Calu3 (cell line): ENCODE measurements at regions not wholly inside any gene's neighbourhood (a gene's known extent, or its start where the extent isn't known, plus 50 kb on each side); places are given as distances from the start of the nearest gene placed in this dataset.

Experiments used
- BruUV-seq: library from RNA; stranded (reverse); fragments of 400-500 nt; replicated peaks from 2 replicates; lab custom pipeline; 2021; lab: Mats Ljungman, UMichigan
- CTCF ChIA-PET: fragments of 300-600 bp; sonication (Branson Sonifier 250); formaldehyde crosslinking; loops from one replicate; lab custom pipeline; 2022; ENCODE audit warnings: antibody characterized with exemption; lab: Charles Lee
- DNase-seq: peaks from one replicate; pipeline ENCODE4 v3.0.0; 2022
- H3K27ac Mint-ChIP-seq: one replicate; pipeline ENCODE4 v1.8.0; 2022; ENCODE audit warnings: mixed read lengths; ENCODE audit not compliant: unreplicated experiment
- H3K27me3 Mint-ChIP-seq: one replicate; pipeline ENCODE4 v1.8.0; 2022; ENCODE audit warnings: mixed read lengths; ENCODE audit not compliant: unreplicated experiment
- H3K36me3 Mint-ChIP-seq: one replicate; pipeline ENCODE4 v1.8.0; 2022; ENCODE audit warnings: mild to moderate bottlenecking, moderate library complexity, mixed read lengths; ENCODE audit not compliant: insufficient read depth, unreplicated experiment
- H3K4me1 Mint-ChIP-seq: one replicate; pipeline ENCODE4 v1.8.0; 2022; ENCODE audit warnings: mild to moderate bottlenecking, low read depth, mixed read lengths; ENCODE audit not compliant: unreplicated experiment
- H3K4me3 Mint-ChIP-seq: one replicate; pipeline ENCODE4 v1.8.0; 2022; ENCODE audit warnings: mild to moderate bottlenecking, low read depth, moderate library complexity, mixed read lengths; ENCODE audit not compliant: unreplicated experiment
- H3K9me3 Mint-ChIP-seq: one replicate; pipeline ENCODE4 v1.8.0; 2022; ENCODE audit warnings: low read depth, mixed read lengths; ENCODE audit not compliant: unreplicated experiment
- CTCF ChIP-seq: fragments of 200-600 bp; IDR thresholded peaks from one replicate; pipeline ENCODE4 v1.8.0; 2022; ENCODE audit warnings: antibody characterized with exemption; ENCODE audit not compliant: unreplicated experiment
- intact Hi-C: fragments of 100-400 bp; cut with micrococcal nuclease; formaldehyde crosslinking; loops from one replicate; pipeline ENCODE4 v1.10.0; 2022; ENCODE audit not compliant: unreplicated experiment

- no TSS peak for BruUV-seq
- Mint-ChIP-seq H3K27me3 (peaks cover 33% of the 10 kb centered on the region), H3K4me3 (no peak overlapping the region), H3K9me3 (no peaks in the 10 kb centered on the region), H3K4me1 (no peaks in the 10 kb centered on the region), H3K27ac (no peak overlapping the region), H3K36me3 (no peaks in the 10 kb centered on the region)
- CTCF ChIA-PET = no interaction called here
- no peak for DNase-seq
- intact Hi-C loops = no loop called here
- no peak for TF ChIP-seq CTCF
Measured at GRCh38 chr20:24818056-24818455, 131.0 kb upstream of the CST7 start.

GRCh38 chr20:24819331-24819965 is 129.6 kb upstream of the CST7 start:
- TF ChIP-seq CTCF = no peak
- Mint-ChIP-seq H3K9me3 (no peaks in the 10 kb centered on the region), H3K4me3 (no peak overlapping the region), H3K27me3 (peaks cover 23% of the 10 kb centered on the region), H3K27ac (no peak overlapping the region), H3K36me3 (no peaks in the 10 kb centered on the region), H3K4me1 (no peaks in the 10 kb centered on the region)
- intact Hi-C loops = no loop called here
- CTCF ChIA-PET = no interaction called here
- no peak for DNase-seq
- no TSS peak for BruUV-seq

- BruUV-seq = no TSS peak
- no peaks in the 10 kb centered on the region for H3K9me3 Mint-ChIP-seq
- CTCF ChIA-PET = no interaction called here
- no peak for TF ChIP-seq CTCF
- DNase-seq = no peak
- no peaks in the 10 kb centered on the region for H3K4me1 Mint-ChIP-seq
- intact Hi-C loops = no loop called here
- no peak overlapping the region for H3K27ac Mint-ChIP-seq
- peaks cover 23% of the 10 kb centered on the region for H3K27me3 Mint-ChIP-seq
- no peak overlapping the region for H3K4me3 Mint-ChIP-seq
- no peaks in the 10 kb centered on the region for H3K36me3 Mint-ChIP-seq
Measured at GRCh38 chr20:24820345-24820744, 128.7 kb upstream of the CST7 start.

GRCh38 chr20:24821391-24821790 is 127.7 kb upstream of the CST7 start:
- no peak for DNase-seq
- Mint-ChIP-seq H3K27ac (no peak overlapping the region), H3K27me3 (peaks cover 17% of the 10 kb centered on the region), H3K9me3 (no peaks in the 10 kb centered on the region), H3K4me1 (no peaks in the 10 kb centered on the region), H3K4me3 (no peak overlapping the region), H3K36me3 (no peaks in the 10 kb centered on the region)
- CTCF ChIA-PET = no interaction called here
- intact Hi-C loops = no loop called here
- no peak for TF ChIP-seq CTCF
- no TSS peak for BruUV-seq
